Spleen (tissue), 7 donors: ENCODE measurements at regions not wholly inside any gene's neighbourhood (a gene's known extent, or its start where the extent isn't known, plus 50 kb on each side); places are given as distances from the start of the nearest gene placed in this dataset.

ENCODE experiments used
- POLR2AphosphoS5 ChIP-seq, 3 donors: sonication (generic); formaldehyde crosslinking; IDR thresholded peaks; one replicate each; pipeline ENCODE4 v1.5.1; 2017; ENCODE audit warnings: antibody characterized with exemption in 3 of 3
- TF ChIP-seq, protein P1 (sequence below), 11 experiments: fragments of 200-600 bp in 7 of 11; fragments of 450-650 bp in 4 of 11; sonication (generic) in 4 of 11; IDR thresholded peaks in 8 of 11; conservative IDR thresholded peaks in 3 of 11; 1 replicate in 7 of 11; 2 replicates in 4 of 11; pipeline versions ENCODE4 v1.4.0 to v1.8.0; 2016 to 2021; ENCODE audit warnings: antibody characterized with exemption in 11 of 11, inconsistent platforms in 4 of 11, mild to moderate bottlenecking in 1 of 11
- donor health status: DM: no; HTN: no; CAD: no; lungs with moderate emphysema.
- donor health status: DM: no; HTN: no; CAD: no.
- donor health status: DM: no; HTN: no; CAD: no.

DNA sequence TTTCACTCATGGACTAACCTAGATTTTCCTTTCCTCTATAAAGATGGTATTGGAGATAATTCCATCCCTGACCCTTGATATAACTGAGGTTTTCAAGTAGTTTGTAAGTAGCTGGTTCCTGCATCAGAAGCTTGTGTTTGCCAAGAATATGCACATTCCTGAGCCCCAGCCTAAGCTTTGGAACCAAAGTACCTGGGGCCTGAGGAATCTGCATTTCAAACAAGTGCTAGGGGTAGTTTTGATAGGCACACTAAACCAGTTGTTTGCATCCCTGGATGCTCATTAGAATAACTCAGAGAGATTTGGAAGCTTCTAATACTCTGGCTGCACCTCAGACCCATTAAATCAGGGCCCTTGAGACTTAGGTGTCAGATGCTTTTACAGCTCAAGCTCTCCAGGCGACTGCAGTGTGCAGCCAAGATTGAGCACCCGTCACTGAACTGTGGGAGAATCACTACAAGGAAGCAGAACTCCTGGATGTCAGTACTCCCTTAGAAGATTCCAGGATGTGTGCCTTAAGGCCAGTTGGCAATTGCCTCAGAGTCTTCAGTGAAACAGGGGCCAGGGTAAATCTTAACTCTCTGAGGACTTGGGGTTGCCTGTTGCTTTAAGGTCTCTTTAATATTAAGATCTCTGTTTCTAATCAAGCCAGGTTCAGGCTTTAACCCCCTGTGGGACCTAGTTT is 565.0 kb downstream of the REEP3 start:
- TF ChIP-seq, protein P1, sequence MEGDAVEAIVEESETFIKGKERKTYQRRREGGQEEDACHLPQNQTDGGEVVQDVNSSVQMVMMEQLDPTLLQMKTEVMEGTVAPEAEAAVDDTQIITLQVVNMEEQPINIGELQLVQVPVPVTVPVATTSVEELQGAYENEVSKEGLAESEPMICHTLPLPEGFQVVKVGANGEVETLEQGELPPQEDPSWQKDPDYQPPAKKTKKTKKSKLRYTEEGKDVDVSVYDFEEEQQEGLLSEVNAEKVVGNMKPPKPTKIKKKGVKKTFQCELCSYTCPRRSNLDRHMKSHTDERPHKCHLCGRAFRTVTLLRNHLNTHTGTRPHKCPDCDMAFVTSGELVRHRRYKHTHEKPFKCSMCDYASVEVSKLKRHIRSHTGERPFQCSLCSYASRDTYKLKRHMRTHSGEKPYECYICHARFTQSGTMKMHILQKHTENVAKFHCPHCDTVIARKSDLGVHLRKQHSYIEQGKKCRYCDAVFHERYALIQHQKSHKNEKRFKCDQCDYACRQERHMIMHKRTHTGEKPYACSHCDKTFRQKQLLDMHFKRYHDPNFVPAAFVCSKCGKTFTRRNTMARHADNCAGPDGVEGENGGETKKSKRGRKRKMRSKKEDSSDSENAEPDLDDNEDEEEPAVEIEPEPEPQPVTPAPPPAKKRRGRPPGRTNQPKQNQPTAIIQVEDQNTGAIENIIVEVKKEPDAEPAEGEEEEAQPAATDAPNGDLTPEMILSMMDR (IDR thresholded peaks at IDR 0.05 in 8 of 11, conservative IDR thresholded peaks at IDR 0.05 in 3 of 11), result no peak
- no peak for TF ChIP-seq POLR2AphosphoS5 (IDR thresholded peaks at IDR 0.05)
